Endothelial cell (in vitro differentiated cells): ENCODE measurements at regions not wholly inside any gene's neighbourhood (a gene's known extent, or its start where the extent isn't known, plus 50 kb on each side); places are given as distances from the start of the nearest gene placed in this dataset.

ENCODE experiments used
- DNase-seq: peaks from one replicate; pipeline ENCODE4 v3.0.0; 2021; ENCODE audit warnings: low spot score
- H3K27ac Mint-ChIP-seq: one replicate; pipeline ENCODE4 v1.8.0; 2021; ENCODE audit warnings: mixed read lengths, inconsistent platforms; ENCODE audit not compliant: unreplicated experiment
- H3K27me3 Mint-ChIP-seq: one replicate; pipeline ENCODE4 v1.8.0; 2021; ENCODE audit warnings: mild to moderate bottlenecking, moderate library complexity, mixed read lengths, inconsistent platforms; ENCODE audit not compliant: unreplicated experiment
- H3K36me3 Mint-ChIP-seq: one replicate; pipeline ENCODE4 v1.8.0; 2021; ENCODE audit warnings: mild to moderate bottlenecking, low read depth, mixed read lengths, inconsistent platforms; ENCODE audit not compliant: unreplicated experiment
- H3K4me1 Mint-ChIP-seq: one replicate; pipeline ENCODE4 v1.8.0; 2021; ENCODE audit warnings: mild to moderate bottlenecking, mixed read lengths, inconsistent platforms; ENCODE audit not compliant: unreplicated experiment
- H3K4me3 Mint-ChIP-seq: one replicate; pipeline ENCODE4 v1.8.0; 2021; ENCODE audit warnings: mild to moderate bottlenecking, mixed read lengths, inconsistent platforms; ENCODE audit not compliant: unreplicated experiment
- H3K9me3 Mint-ChIP-seq: one replicate; pipeline ENCODE4 v1.8.0; 2021; ENCODE audit warnings: mixed read lengths, inconsistent platforms; ENCODE audit not compliant: unreplicated experiment
- TF ChIP-seq, protein P1 (sequence below): fragments of 200-600 bp; sonication (generic); IDR thresholded peaks from one replicate; pipeline ENCODE4 v1.5.0; 2021; ENCODE audit warnings: antibody characterized with exemption; ENCODE audit not compliant: unreplicated experiment

DNA sequence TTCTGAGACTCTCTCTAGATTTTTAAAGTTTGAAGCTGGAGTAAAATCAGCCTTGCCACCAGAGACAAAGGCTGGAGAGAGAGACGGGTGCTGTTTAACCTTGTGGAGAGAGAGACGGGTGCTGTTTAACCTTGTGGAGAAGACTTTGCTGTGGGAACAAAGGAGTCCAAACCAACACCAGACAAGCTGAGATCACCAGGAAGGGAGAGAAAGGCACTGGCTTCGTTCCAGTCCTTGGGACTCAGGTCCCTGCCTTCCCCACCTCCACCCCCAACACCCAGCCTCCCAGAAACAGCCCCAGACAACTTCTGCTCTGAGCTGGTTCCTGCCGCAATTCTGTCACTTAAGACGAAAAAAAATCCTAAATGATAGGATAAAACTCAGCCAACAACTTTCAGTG lies 1389.3 kb downstream of the AACS start:
- no peak for DNase-seq
- H3K27ac Mint-ChIP-seq = no peak overlapping the region
- H3K4me3 Mint-ChIP-seq = no peak overlapping the region
- H3K9me3 Mint-ChIP-seq = peaks cover 41% of the 10 kb centered on the region
- no peaks in the 10 kb centered on the region for H3K4me1 Mint-ChIP-seq
- H3K36me3 Mint-ChIP-seq = peaks cover 13% of the 10 kb centered on the region
- peaks cover 7% of the 10 kb centered on the region for H3K27me3 Mint-ChIP-seq
- TF ChIP-seq, protein P1, sequence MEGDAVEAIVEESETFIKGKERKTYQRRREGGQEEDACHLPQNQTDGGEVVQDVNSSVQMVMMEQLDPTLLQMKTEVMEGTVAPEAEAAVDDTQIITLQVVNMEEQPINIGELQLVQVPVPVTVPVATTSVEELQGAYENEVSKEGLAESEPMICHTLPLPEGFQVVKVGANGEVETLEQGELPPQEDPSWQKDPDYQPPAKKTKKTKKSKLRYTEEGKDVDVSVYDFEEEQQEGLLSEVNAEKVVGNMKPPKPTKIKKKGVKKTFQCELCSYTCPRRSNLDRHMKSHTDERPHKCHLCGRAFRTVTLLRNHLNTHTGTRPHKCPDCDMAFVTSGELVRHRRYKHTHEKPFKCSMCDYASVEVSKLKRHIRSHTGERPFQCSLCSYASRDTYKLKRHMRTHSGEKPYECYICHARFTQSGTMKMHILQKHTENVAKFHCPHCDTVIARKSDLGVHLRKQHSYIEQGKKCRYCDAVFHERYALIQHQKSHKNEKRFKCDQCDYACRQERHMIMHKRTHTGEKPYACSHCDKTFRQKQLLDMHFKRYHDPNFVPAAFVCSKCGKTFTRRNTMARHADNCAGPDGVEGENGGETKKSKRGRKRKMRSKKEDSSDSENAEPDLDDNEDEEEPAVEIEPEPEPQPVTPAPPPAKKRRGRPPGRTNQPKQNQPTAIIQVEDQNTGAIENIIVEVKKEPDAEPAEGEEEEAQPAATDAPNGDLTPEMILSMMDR = no peak

DNA sequence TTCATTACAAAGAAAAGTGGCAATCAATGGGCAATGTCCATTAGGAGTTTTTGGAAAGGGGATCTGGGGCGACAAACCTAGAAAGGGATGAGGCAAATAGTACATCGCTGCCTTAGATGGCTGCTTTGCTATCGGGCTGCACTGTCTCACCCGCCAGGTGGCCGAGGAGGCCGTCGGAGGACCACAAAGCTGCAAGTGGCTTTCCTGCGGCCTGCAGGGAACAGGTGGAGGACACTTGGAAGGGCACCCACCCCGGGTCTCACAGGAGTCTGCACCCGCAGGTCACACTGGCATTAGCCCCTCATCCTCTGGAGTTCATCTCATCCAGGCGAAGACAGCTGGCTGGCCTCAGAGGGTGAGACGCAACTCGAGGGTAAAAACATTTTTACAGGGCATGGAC lies 1392.5 kb downstream of the AACS start:
- Mint-ChIP-seq H3K4me3 (no peak overlapping the region), H3K9me3 (peaks cover 51% of the 10 kb centered on the region), H3K27ac (no peak overlapping the region), H3K36me3 (peaks cover 10% of the 10 kb centered on the region), H3K27me3 (peaks cover 7% of the 10 kb centered on the region), H3K4me1 (no peaks in the 10 kb centered on the region)
- no peak for DNase-seq
- TF ChIP-seq, protein P1 = no peak

DNA sequence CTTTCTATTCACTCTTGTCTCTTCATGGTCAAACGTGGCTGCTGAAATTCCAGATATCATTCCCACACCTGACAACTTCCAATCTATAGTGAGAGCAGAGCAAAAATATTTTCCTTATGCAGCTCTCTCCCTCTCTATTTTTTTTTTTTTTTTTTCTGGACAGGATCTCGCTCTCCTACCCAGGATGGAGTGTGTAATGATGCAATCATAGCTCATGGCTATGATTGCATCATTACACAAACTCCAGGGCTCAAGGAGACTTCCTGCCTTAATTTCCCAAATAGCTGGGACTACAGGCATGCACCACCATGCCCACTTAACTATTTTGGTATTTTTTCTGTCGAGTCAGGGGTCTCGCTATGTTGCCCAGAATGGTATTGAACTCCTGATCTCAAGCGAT lies 1398.9 kb downstream of the AACS start:
- H3K4me1 Mint-ChIP-seq = no peaks in the 10 kb centered on the region
- no peak overlapping the region for H3K27ac Mint-ChIP-seq
- no peaks in the 10 kb centered on the region for H3K36me3 Mint-ChIP-seq

DNA sequence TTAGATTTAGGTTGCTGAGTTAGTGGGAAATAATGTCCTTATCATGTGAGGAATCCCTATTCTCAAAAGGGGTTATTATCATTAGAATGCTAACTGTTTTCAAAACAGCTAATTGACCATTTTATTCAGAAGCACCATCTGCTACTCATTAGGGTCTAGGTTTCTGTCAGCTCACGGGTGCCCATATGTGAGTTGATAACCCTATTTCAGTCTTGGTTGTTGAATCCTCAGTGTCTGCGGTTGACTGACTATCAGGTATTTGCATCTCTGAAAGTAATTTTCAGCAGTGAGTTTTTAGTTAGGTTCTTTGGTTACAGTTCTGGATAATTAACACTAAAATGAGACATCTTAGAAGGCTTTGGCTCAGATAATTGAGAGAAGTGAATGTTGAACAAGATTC lies 1404.0 kb downstream of the AACS start:
- TF ChIP-seq, protein P1 = no peak
- H3K27me3 Mint-ChIP-seq = no peaks in the 10 kb centered on the region
- H3K36me3 Mint-ChIP-seq = no peaks in the 10 kb centered on the region
- H3K4me1 Mint-ChIP-seq = no peaks in the 10 kb centered on the region
- no peak overlapping the region for H3K27ac Mint-ChIP-seq
- no peak overlapping the region for H3K4me3 Mint-ChIP-seq
- peaks cover 14% of the 10 kb centered on the region for H3K9me3 Mint-ChIP-seq
- no peak for DNase-seq

More for the DNA sequence above, 1398.9 kb downstream of the AACS start:
- no peaks in the 10 kb centered on the region for H3K27me3 Mint-ChIP-seq
- peaks cover 36% of the 10 kb centered on the region for H3K9me3 Mint-ChIP-seq
- no peak for DNase-seq
- H3K4me3 Mint-ChIP-seq = no peak overlapping the region
- TF ChIP-seq, protein P1 = no peak

DNA sequence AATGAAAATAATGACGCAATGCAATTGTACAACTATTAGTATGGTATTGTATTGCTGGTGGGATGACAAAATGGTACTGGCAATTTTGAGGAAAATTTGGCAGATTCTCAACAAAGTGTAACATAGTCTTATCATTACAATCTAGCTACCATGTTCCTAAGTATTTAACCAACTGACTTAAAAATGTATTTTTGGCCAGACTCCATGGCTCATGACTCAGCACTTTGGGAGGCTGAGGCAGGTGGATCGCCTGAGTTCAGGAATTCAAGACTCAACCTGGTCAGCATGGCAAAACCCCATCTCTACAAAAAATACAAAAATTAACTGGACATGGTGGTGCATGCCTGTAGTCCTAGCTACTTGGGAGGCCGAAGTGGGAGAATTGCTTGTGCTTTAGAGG lies 1409.5 kb downstream of the AACS start:
- H3K4me3 Mint-ChIP-seq = no peak overlapping the region

More for the DNA sequence above, 1409.5 kb downstream of the AACS start:
- Mint-ChIP-seq H3K4me1 (no peaks in the 10 kb centered on the region), H3K27me3 (no peaks in the 10 kb centered on the region), H3K9me3 (peaks cover 28% of the 10 kb centered on the region), H3K27ac (no peak overlapping the region), H3K36me3 (no peaks in the 10 kb centered on the region)
- DNase-seq = no peak
- TF ChIP-seq, protein P1 = no peak
